Activated CD4-positive, alpha-beta T cell treated with anti-CD3 and anti-CD28 coated beads, Interleukin-2, amount 50 U/mL, for 24 hours (primary cell): ENCODE measurements at regions not wholly inside any gene's neighbourhood (a gene's known extent, or its start where the extent isn't known, plus 50 kb on each side); places are given as distances from the start of the nearest gene placed in this dataset.

Experiments used
- DNase-seq, 2 donors: peaks; one replicate each; pipeline ENCODE4 v3.0.0-alpha.2; 2020; ENCODE audit warnings: low read depth in 1 of 2, low spot score in 1 of 2

DNA sequence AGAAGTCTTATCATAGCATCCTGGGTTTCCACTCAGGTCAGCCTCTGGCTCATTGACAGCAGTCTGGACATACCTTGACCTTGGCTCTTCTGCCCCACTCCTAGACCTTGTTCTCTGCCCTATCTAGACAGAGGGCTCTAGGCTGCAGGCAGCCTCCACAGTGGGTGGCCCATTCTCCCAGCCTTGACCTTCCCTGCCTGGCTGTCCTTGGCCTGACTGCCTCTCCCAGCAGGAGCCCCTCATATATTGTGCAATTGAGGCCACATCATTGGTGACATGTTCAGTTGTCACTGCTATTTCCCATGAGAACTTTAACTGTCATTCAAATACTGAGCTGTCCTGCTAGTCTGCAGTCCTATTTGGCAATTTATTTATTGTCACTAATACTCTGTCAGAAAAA, 503.4 kb downstream of the PLXNA4 start:
- DNase-seq, result no peak

DNA sequence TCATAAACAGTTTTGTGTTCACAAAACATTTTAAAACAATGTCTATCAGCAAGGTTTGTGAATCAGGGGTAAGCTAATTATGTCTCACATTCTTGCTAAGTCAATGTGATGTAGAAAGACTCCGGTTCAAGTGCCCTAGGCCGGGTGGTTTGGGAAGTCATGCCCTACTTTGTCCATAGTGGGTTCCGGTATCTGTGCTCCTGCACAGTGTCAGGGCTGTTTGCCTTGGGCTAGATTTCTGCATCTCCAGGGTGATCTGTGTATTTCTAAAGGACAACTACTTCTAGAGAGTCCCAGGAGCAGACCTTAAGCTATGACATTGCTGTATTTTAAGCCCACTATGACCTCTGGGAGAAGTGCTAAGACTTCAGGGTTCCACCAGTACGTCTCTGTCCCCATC, 504.1 kb downstream of the PLXNA4 start:
- DNase-seq, result no peak

DNA sequence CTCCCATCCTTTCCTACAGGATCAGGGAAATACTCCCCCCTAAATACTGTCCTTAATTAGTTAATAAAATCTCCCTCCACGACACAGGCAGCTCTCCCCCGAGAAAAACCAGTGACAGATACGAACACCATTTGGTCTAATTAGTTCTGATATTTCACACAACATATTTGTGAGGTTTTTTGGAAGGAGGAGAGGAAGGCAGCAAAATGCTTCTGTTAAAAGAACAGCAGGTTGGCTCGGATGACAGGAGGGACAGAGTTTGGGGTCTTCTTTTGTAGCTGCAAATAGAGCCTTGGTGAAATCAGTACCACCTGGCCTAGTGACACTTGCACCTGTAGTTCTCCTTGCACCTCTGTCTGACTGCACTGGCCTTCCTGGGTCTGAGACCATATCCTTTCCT, 507.0 kb downstream of the PLXNA4 start:
- DNase-seq, result no peak

DNA sequence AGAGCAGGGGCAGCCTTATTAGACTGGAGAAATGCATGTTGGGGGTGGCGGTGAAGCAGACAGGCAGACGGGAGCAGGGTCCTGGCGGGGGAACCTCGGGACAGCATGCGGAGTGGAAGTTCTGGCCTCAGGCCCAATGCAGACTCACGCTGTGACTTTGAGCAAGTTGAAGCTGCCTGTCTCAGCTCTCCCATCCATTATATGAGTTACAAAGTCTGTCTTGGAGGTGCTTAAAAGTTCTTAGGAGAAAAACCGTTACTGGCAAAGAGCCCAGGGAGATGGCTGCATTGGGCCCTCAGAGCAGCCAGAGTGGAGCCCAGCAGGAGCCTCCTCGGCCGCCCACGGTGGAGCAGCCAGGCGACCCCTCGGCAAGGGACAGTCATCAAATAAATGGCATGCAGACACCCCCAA, 509.5 kb downstream of the PLXNA4 start:
- no peak for DNase-seq

DNA sequence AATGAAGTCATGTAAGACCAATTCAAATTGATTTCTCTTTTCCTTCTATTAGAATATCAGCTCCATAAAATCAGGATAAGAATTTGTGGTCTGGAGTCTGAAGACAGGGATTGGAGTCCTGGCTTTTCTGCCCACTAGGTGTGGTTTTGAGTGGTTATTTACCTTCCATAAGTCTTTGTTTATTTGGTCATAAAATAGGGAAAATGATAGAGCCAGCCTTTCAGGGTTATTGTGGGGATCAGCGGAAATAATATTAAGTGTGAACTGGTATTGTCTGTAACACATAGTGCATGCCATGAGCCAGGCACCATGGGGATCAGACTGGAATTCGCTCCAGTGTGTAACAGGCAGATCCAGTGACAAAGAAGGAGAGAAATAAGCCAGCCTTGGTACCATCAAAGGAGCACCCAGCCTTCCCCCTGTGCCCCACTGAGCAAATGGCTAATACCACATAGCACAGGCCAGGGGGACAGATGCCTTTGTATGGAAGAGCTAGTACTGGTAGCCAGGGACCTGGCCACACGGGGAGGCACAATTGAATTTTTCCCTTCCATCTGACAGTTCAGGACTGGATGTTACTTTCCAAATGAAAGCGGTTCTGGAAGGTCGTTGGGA, 509.7 kb upstream of the PODXL start:
- DNase-seq, result no peak

DNA sequence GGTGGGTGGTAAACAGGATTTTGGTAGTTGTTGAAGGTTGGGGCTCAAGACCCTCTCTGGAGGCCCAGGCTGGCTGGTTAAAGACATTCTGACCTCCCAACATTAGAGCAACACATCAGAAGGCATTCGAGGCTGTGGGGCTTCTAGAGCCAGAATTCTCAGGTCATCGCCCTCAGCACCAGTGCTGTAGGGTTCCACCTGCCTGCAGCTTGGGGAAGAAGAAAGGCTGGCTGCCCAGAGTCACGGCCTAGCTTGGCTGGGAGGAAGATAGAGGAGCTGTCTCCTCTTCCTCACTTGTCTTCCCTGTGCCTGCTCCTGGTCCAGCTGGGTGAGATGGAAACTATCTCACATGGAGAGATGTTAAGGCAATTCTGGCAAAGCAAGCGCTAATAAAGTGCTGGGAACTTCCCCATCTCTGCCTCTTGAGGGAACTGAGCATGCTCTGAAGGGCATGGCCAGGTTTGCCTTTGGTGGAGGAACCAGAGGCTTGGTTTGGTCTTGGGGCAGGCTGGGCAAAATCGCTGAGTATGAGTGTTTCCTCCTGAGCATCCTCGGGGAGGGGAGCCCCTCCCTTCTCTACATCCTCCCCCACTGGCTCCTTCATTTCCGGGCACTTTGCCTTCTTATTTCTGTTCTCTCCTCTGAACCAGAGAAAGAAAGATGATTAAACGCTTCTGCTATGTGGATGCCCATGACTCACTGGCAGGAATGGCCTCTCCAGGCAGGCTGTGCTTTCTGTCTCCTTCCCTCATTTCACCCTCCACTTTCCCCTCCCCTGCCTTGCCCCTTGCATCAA, 509.0 kb upstream of the PODXL start:
- no peak for DNase-seq

DNA sequence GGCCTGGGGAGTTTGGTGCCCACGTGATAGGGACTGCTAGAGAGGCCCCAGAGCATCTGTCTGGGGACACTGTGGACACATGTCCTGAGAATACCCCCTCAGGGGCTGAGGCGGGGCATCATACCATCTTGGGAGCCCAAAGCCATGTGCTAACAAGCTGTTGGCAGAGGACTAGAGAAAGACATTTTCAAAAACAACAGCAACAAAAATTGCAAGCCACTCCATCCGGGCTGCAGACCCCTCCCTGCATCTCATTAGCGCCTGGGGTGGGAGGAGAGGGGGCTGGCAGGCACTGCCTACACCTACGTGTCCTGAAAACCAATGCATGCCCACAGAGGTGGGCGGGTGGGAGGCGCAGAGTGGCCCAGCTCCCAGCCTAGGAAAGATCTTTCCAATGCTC, 507.4 kb upstream of the PODXL start:
- DNase-seq, result no peak

DNA sequence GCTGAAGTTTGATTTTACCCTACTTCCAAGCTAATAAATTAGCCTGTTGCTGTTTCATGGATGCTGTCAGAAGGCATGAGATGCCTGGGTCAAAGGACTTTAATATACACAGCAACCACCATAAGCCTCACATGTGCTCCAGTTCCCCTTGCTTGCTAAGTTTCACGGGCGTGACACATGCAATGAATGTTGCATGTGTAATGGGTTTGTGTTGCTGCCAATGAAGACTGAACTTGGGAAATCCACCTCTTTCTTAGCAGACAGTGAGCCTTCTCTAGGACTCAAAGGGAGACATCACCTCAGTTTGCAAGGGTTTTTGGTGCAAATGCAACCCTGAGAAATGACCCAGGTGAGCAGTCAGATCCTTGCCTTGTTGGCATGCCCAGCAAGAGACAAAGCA, 505.5 kb upstream of the PODXL start:
- no peak for DNase-seq

DNA sequence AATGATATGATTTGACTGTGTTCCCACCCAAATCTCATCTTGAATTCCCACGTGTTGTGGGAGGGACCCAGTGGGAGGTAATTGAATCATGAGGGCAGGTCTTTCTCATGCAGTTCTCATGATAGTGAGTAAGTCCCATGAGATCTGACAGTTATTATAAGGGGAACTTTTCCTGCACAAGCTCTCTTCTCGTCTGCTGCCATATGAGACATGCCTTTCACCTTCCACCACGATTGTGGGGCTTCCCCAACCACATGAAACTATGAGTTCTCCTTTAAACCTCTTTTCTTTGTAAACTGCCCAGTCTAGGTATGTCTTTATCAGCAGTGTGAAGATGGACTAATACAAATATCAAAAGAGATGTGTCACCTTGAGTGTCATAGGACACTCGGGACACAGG, 502.7 kb upstream of the PODXL start:
- DNase-seq, result no peak

DNA sequence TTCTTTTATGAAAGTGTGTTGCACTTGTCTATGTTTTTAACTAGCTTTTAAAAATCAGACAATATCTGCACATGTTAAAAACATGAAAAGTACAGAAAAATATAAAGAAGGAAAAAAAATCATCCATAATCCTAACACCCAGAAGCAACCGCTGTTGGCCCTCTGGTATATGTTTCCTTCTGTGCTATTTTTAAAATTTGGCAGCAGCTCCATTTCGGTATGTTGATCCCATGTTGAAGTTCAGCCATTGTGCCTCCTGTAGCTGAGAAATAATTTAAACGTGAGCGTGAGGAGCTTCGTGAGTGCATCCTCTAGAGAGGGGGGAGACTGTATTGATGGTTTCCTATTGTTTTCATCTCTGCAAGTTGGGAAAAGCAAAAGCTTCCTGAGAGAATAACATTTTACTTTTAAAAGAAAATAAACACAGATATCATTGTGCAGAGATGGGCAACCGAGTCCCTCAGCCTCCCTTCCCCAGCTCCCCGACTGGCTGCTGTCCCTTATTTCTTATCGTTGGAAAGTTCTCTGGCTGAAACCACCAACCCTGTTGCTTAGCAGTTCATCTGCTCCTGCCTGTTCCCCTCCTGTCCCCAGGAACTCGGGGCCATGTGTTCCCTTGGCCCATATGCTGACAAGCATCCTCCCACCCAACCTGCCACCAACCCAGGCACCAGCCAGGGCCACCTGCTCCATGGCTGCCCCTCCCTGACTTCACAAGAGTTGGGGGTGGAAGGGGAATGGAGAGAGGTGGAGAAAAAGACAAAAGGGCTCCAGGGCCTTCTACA, 499.1 kb upstream of the PODXL start:
- no peak for DNase-seq

DNA sequence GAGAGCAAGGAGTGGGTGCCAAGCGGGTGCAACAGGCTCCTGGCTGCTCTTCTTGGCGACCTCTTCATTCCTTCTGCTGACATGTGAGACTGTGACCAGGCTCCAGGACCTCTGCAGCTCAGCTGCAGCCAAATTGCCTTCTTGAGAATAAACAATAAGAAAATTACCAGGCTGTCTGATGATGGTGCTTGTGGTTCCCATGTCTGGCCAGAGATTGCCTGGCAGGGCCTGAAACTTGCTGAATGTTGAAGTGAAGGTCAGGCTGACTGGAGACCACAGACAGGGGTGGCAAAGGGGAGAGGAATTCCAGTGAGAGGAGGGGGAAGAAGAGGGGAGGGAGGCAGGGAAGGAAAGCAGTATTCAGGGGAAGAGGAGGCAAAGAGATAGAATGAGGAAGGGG, 497.4 kb upstream of the PODXL start:
- no peak for DNase-seq

DNA sequence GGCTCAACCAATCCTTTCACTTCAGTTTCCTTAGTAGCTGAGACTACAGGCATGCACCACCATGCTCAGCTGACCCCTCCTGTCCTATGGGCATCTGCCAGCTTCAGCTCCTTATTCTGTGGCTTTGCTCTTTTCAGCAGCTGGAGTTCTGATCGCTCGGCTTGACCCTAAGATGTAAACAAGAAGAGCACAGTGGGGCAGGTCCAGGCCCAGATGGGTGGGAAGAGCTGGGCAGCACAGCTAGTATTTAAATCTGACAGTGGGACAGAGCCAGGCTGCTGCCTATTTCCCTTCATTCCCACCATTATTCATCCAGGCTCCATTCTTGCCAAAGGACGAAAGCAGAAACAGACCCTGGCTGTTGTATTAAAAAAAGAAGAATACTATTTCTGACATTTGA, 494.9 kb upstream of the PODXL start:
- DNase-seq, result no peak

DNA sequence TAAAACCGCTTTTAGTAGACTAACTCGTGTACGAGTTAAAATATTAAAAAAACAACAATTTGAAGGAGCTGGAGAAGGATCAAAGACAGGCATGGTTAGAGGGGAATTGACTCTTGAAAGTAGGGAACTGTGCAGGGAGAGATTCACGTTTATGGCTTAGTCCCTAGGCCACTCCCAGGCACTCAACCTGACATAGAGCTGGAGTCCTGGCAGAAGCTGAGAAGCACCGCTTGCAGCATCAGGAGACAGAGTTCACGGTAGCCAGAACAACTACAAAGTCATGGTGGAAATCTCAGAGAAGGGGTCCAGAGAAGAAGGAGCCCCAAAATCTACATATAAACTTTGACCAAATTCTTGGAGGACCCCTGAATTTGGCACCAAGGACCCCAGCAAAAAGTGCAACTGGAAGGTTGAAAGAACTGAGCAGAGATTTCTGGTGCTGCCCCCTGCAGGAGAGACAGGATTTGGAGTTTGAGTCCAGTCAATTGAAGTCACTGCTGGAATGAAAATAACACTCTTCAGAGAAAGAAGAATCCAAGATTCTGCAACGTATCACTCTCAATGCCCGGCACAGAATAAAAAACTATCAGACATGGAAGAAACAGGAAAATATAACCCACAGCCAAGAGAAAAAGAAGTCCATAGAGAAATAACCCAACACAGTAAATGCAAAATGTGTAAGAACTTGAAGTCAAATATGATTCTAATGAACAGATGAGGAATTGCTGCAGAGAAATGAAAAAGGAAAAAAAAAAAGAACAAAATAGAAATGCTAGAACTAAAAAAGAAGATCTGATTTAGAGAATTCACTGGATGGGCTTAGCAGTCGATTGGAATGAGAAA, 493.3 kb upstream of the PODXL start:
- no peak for DNase-seq

DNA sequence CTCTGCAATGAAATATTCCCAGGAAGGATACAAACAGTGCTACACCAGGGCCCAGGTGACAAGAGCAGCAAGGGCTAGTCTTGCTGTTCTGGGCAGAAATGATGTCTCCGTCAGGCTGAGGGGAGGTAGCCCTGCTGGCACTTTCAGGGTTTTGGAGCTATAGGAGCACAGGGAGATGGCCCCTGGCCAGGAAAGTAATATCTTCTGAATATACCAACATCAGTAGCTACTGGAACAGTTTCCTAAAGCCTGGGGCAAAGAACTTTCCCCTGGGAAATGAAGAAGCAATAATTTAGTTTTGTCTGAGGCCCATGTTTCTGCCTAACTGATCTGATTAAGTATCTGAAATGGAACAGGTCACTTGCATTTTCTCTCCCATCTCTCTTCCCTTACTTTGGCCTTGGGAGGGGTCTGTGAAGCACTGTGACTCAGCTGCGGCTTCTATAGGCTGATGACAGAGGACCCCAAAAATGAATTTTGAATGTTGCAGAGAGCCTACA, 489.1 kb upstream of the PODXL start:
- no peak for DNase-seq

DNA sequence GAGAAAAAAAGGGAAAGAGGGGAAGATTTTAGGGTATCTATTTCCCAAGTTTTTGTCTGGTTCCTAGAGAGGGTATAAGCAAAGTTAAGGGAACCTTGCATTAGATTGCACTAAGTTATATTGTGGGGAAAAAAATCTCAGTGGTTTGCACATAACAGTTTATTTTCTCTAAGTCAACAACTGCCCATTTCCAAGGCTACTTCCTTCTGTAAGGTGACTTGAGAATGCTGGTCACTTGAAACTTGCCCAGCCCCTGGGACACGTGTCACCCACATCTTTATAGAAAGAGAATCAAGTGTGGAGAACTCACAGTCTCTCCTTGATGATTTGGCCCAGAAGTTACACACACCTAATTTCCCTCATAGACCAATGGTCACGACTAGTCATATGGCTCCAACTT, 488.6 kb upstream of the PODXL start:
- no peak for DNase-seq

DNA sequence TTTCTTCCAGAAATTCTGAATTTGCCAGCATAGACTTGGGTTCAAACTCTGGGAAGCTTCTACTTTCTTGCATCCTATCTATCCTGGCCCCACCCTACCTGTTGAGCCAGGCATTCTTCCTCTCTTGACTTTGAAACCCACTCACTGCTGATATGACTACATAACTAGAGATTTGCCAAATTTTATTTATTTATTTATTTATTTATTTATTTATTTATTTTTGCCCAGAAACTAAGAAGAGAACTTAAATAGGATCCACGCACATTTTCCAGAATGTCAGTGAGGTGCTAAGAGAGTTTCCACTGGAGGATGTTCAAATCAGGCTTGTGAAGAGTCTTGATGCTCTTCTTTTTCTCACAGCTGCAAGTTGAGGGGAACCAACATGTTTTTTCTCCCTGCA, 487.8 kb upstream of the PODXL start:
- no peak for DNase-seq

DNA sequence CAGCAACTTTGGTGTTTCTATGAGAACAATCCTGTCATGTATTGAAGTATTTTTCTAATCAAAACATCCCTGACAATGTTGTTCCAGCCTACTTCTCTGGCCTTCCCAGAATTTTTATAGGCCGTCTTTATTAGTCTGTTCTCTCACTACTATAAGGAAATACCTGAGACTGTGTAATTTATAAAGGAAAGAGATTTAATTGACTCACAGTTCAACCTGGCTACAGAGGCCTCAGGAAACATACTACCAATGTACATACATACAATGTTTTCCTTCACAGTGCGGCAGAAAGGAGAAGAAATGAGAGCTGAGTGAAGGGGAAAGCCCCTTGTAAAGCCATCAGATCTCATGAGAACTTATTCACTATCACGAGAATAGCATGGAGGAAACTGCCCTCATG, 484.7 kb upstream of the PODXL start:
- DNase-seq, result no peak

DNA sequence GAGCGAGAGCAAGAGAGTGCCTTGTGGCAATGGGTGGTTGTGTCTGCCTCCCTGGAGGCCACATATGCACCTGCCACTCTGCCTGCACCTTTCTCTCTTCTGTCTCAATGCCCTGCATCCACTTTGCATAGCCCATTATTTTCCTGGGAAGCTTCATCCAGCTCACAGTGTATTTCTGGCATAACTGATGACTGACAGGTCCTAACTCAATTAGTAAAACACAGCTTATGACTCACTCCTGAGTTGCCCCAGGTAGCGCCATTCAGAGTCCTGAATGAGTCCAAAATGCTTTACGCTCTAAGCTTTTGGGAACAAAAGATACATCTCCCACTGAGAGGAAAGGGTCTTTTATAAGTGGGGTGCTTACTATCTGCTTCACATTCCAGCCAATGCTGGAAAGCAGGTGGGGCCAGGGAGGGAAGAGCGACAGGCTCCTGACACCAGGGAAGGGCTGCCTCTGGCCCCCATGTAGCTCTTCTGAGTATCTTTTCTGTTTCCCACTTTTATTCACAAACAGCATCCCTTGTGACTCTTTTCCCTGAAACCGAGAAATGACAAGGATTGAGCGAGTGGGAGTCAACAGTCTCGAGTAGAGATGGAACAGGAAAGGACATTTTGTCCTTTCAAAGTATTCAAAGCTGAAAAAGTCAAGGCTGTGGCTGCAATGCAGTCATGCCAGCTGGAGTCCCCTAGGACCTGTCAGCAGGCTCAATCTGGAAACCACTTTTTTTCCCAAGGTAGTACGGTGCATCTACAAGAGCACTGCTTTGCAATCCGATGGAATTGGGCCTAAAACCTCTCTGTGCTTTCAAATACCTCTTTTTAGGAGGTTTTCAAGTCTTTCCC, 479.3 kb upstream of the PODXL start:
- DNase-seq, result no peak

DNA sequence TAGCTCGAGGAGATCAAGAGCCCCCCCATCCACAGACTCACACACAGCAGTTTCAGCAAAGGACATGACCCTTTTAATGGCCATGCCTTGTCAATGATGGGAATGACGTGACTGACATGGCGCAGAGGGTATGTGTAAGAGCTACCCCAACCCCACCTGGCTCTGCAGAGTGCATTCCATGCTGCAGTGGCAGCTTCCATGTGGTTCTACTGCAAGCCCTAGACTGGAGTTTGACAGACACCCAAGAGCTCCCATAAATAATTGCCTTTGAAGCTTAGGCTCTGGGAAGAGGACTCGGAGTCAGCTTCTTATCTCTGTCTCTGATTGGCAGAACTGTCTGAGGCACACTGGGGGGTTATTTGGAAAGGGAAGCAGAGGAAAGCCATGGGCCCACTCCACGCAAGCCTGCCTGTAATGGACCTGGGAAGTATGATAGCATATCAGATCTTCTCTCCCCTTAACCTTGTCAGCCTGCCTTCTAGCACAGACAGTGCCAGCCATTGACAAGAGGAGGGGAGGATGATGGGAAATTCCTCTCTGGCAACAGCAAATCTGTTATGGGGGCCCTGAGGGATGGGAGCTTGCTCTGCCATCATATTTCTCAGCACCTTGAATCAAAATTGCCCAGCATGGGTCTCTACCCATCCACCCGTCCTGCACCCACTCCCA, 478.5 kb upstream of the PODXL start:
- no peak for DNase-seq

DNA sequence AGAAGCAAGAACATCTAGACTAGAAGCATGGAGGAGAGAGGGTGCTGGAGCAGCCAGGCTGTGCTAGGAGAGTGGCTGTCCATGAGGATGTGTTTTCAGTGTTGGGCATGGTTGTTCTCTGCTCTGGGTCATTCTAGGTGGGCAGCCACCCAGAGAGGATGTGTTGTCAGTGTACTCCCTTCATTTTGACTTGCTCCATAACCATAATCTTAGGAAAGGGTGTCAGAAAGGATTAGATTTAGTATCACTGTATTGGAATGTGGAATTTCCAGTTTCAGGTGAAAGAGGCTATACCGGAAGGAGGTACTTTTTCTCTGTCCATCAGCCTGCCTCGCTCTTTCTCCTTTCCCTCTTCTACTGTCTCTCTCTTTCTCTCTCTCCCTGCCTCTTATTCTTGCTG, 474.5 kb upstream of the PODXL start:
- DNase-seq, result no peak
